Endothelial cell of umbilical vein (primary cell): ENCODE measurements at regions not wholly inside any gene's neighbourhood (a gene's known extent, or its start where the extent isn't known, plus 50 kb on each side); places are given as distances from the start of the nearest gene placed in this dataset.

Source experiments
- BruUV-seq: library from RNA; stranded (reverse); fragments of 400-500 nt; replicated peaks from 2 replicates; lab custom pipeline; 2021; lab: Mats Ljungman, UMichigan
- CTCF ChIA-PET: fragments of 300-600, 350-600 bp; sonication (Branson Sonifier 250); formaldehyde crosslinking; loops from one replicate; lab custom pipeline; 2021; ENCODE audit warnings: antibody characterized with exemption, inconsistent platforms; lab: Charles Lee
- POLR2A ChIA-PET: fragments of 300-600, 350-600 bp; sonication (Branson Sonifier 250); formaldehyde crosslinking; loops from one replicate; lab custom pipeline; 2021; ENCODE audit warnings: antibody characterized with exemption, inconsistent platforms; lab: Charles Lee
- DNase-seq: peaks from one replicate; pipeline ENCODE4 v3.0.0-alpha.2; 2011; ENCODE audit warnings: low read depth, low spot score
- FAIRE-seq: peaks from 2 replicates; lab custom pipeline; 2011; peaks lifted over from hg19 to GRCh38; lab: Jason Lieb, UNC
- H2AFZ ChIP-seq: 2 replicates; pipeline ENCODE4 v1.6.0; 2012; ENCODE audit warnings: low read depth, low read length, control low read depth, inconsistent platforms
- H3K27ac ChIP-seq: 2 replicates; pipeline ENCODE4 v1.5.1; 2011; ENCODE audit warnings: low read depth, mild to moderate bottlenecking, control low read depth, low read length, moderate library complexity; ENCODE audit not compliant: insufficient read depth
- H3K27me3 ChIP-seq, 2 experiments: 2 replicates each; pipeline versions ENCODE4 v1.6.0 to v1.6.1; 2011; ENCODE audit warnings: low read length in 2 of 2, mixed read lengths in 1 of 2; ENCODE audit not compliant: control insufficient read depth in 2 of 2, insufficient read depth in 2 of 2
- H3K36me3 ChIP-seq, 2 experiments: 2 replicates in 1 of 2; 3 replicates in 1 of 2; pipeline ENCODE4 v1.5.1; 2011; ENCODE audit warnings: low read length in 2 of 2, mild to moderate bottlenecking in 1 of 2, moderate library complexity in 1 of 2; ENCODE audit not compliant: control insufficient read depth in 2 of 2, insufficient read depth in 2 of 2; ENCODE audit errors: extremely low read depth in 1 of 2
- H3K4me1 ChIP-seq: 3 replicates; pipeline ENCODE4 v1.5.1; 2011; ENCODE audit warnings: mild to moderate bottlenecking, low read length; ENCODE audit not compliant: control insufficient read depth, insufficient read depth; ENCODE audit errors: extremely low read depth
- H3K4me2 ChIP-seq: 2 replicates; pipeline ENCODE4 v1.6.1; 2011; ENCODE audit warnings: low read length, control low read depth, mixed read lengths; ENCODE audit not compliant: insufficient read depth
- H3K4me3 ChIP-seq, 3 experiments: fragments of 200-600 bp in 1 of 3; sonication (generic), shearing (Covaris generic) in 1 of 3; replicated peaks in 1 of 3; 2 replicates each; pipeline ENCODE4 v1.5.1; 2011 to 2016; ENCODE audit warnings: control low read depth in 3 of 3, low read length in 3 of 3, mild to moderate bottlenecking in 2 of 3, inconsistent platforms in 1 of 3, low read depth in 1 of 3, moderate library complexity in 1 of 3; ENCODE audit not compliant: insufficient read depth in 1 of 3
- H3K79me2 ChIP-seq: 2 replicates; pipeline ENCODE4 v1.6.0; 2012; ENCODE audit warnings: low read length, inconsistent platforms; ENCODE audit not compliant: control insufficient read depth, insufficient read depth
- H3K9ac ChIP-seq: replicated peaks from 2 replicates; pipeline ENCODE3; 2011; ENCODE audit warnings: low read length, control low read depth; ENCODE audit not compliant: insufficient read depth; ENCODE audit errors: extremely low read depth
- H3K9me1 ChIP-seq: replicated peaks from 3 replicates; pipeline ENCODE4 v1.6.0; 2011; ENCODE audit warnings: mild to moderate bottlenecking, low read length; ENCODE audit not compliant: control insufficient read depth, insufficient read depth; ENCODE audit errors: extremely low read depth
- H3K9me3 ChIP-seq: replicated peaks from 2 replicates; pipeline ENCODE4 v1.5.1; 2012; ENCODE audit warnings: low read length, inconsistent platforms; ENCODE audit not compliant: control insufficient read depth, insufficient read depth
- H4K20me1 ChIP-seq: replicated peaks from 2 replicates; pipeline ENCODE3; 2011; ENCODE audit warnings: mild to moderate bottlenecking, low read length; ENCODE audit not compliant: control insufficient read depth, insufficient read depth; ENCODE audit errors: extremely low read depth
- EZH2 ChIP-seq: IDR thresholded peaks from 2 replicates; pipeline ENCODE4 v1.6.1; 2012; ENCODE audit warnings: borderline replicate concordance, low read depth, mild to moderate bottlenecking, moderate library complexity, low read length, inconsistent platforms; ENCODE audit not compliant: severe bottlenecking
- FOS ChIP-seq: IDR thresholded peaks from 2 replicates; pipeline ENCODE4 v1.6.1; 2011; ENCODE audit warnings: mild to moderate bottlenecking, low read length, moderate library complexity, borderline replicate concordance; ENCODE audit not compliant: insufficient read depth
- GATA2 ChIP-seq: IDR thresholded peaks from 2 replicates; pipeline ENCODE4 v1.7.0; 2011; ENCODE audit warnings: low read depth, mild to moderate bottlenecking, moderate library complexity, mixed read lengths, low read length; ENCODE audit not compliant: insufficient read length, insufficient read depth
- JUN ChIP-seq: IDR thresholded peaks from 2 replicates; pipeline ENCODE4 v1.6.1; 2011; ENCODE audit warnings: borderline replicate concordance, low read depth; ENCODE audit not compliant: insufficient read length, insufficient read depth
- MYC ChIP-seq: IDR thresholded peaks from one replicate; pipeline ENCODE4 v1.6.1; 2011; ENCODE audit warnings: mild to moderate bottlenecking, low read depth, low read length
- POLR2A ChIP-seq: IDR thresholded peaks from 2 replicates; pipeline ENCODE4 v1.6.1; 2012; ENCODE audit warnings: low read depth, mild to moderate bottlenecking, control low read depth, low read length
- POLR2AphosphoS5 ChIP-seq: IDR thresholded peaks from 2 replicates; pipeline ENCODE4 v1.6.1; 2012; ENCODE audit warnings: low read depth, mild to moderate bottlenecking, control low read depth, low read length, moderate library complexity; ENCODE audit not compliant: insufficient read depth
- dilution Hi-C: fragments of 300-500 bp; cut with MboI; formaldehyde crosslinking; loops from one replicate; pipeline ENCODE4 v1.15.0; 2019; ENCODE audit warnings: low sequenced_read_pairs; ENCODE audit not compliant: extremely low pct_ligation_motif_present
- intact Hi-C: fragments of 100-400 bp; cut with micrococcal nuclease; formaldehyde crosslinking; loops from one replicate; pipeline ENCODE4 v1.10.0; 2022
- TF ChIP-seq, protein P1 (sequence below): IDR thresholded peaks from 2 replicates; pipeline ENCODE4 v1.6.1; 2011; ENCODE audit not compliant: insufficient read depth, insufficient read length
- TF ChIP-seq, protein P2 (sequence below), 2 donors: IDR thresholded peaks; 1 replicate in 1 of 2; 2 replicates in 1 of 2; pipeline ENCODE4 v1.5.1; 2011; ENCODE audit warnings: low read length in 2 of 2, mild to moderate bottlenecking in 2 of 2, moderate library complexity in 2 of 2, control low read depth in 1 of 2, inconsistent platforms in 1 of 2, low read depth in 1 of 2; ENCODE audit not compliant: insufficient read depth in 1 of 2; ENCODE audit errors: extremely low read depth in 1 of 2

DNA sequence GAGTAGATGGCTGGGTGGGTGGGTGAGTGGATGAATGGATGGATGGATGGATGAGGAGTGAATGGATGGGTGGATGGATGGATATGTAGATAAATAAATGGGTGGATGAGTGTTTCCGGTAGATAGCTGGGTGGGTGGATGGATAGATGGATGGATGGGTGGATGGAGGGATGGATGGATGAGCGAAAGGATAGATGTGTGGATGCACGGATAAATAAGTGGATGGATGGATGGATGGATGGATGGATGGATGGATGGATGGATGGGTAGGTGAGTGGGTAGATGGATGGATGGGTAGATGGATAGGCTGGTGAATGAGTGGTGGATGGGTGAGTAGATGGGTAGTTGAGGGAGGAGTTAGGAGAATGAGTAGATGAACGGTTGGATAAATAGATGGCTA lies 349.3 kb downstream of the MN1 start:
- dilution Hi-C loops, result no loop called here
- ChIA-PET POLR2A (no interaction called here), CTCF (interaction anchor here (1.2 kb wide), 1 partner anchor 14 kb away, joined by 3 read pairs; no protein-coding TSS in a partner anchor)
- Histone ChIP-seq H3K9me1 (no peaks in the 10 kb centered on the region), H3K79me2 (no peaks in the 10 kb centered on the region), H3K9me3 (no peaks in the 10 kb centered on the region), H3K9ac (no peak overlapping the region), H3K36me3 (no peaks in the 10 kb centered on the region), H3K4me1 (peaks cover 7% of the 10 kb centered on the region), H2AFZ (no peak overlapping the region), H3K4me2 (no peak overlapping the region), H3K4me3 (no peak overlapping the region), H4K20me1 (no peaks in the 10 kb centered on the region), H3K27me3 (peaks cover 0 to 6% of the 10 kb centered on the region in 2 experiments), H3K27ac (no peak overlapping the region)
- BruUV-seq, result no TSS peak
- FAIRE-seq, result no peak
- DNase-seq, result no peak
- intact Hi-C loops, result no loop called here
- no peak for TF ChIP-seq FOS
- TF ChIP-seq, protein P1, sequence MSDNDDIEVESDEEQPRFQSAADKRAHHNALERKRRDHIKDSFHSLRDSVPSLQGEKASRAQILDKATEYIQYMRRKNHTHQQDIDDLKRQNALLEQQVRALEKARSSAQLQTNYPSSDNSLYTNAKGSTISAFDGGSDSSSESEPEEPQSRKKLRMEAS, result no peak
- TF ChIP-seq, protein P2, sequence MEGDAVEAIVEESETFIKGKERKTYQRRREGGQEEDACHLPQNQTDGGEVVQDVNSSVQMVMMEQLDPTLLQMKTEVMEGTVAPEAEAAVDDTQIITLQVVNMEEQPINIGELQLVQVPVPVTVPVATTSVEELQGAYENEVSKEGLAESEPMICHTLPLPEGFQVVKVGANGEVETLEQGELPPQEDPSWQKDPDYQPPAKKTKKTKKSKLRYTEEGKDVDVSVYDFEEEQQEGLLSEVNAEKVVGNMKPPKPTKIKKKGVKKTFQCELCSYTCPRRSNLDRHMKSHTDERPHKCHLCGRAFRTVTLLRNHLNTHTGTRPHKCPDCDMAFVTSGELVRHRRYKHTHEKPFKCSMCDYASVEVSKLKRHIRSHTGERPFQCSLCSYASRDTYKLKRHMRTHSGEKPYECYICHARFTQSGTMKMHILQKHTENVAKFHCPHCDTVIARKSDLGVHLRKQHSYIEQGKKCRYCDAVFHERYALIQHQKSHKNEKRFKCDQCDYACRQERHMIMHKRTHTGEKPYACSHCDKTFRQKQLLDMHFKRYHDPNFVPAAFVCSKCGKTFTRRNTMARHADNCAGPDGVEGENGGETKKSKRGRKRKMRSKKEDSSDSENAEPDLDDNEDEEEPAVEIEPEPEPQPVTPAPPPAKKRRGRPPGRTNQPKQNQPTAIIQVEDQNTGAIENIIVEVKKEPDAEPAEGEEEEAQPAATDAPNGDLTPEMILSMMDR (IDR thresholded peaks at IDR 0.05; ENCODE audit: extremely low read depth in 1 of 2, insufficient read depth in 1 of 2, low read depth in 1 of 2, low read length in 2 of 2), result no peak
- no peak for TF ChIP-seq MYC
- no peak for TF ChIP-seq GATA2
- TF ChIP-seq JUN, result no peak
- no peak for TF ChIP-seq EZH2
- TF ChIP-seq POLR2A, result no peak
- no peak for TF ChIP-seq POLR2AphosphoS5
